ENCODE measurements at regions not wholly inside any gene's neighbourhood (a gene's known extent, or its start where the extent isn't known, plus 50 kb on each side); places are given as distances from the start of the nearest gene placed in this dataset.

GRCh38 chr2:173496746-173497145 is 142.1 kb downstream of the CDCA7 start:
- TF ChIP-seq CTCF (IDR thresholded peaks at IDR 0.05) = no peak
- TF ChIP-seq POLR2A (IDR thresholded peaks at IDR 0.05) = no peak
